ENCODE measurements at regions not wholly inside any gene's neighbourhood (a gene's known extent, or its start where the extent isn't known, plus 50 kb on each side); places are given as distances from the start of the nearest gene placed in this dataset.

- DNase-seq (ENCODE audit: low read depth) = no peak
Observed at GRCh38 chr11:128328955-128329551, 258.3 kb downstream of the ETS1 start.

- no peak for DNase-seq (ENCODE audit: low read depth)
Observed at GRCh38 chr11:128327274-128327673, 260.1 kb downstream of the ETS1 start.

DNA sequence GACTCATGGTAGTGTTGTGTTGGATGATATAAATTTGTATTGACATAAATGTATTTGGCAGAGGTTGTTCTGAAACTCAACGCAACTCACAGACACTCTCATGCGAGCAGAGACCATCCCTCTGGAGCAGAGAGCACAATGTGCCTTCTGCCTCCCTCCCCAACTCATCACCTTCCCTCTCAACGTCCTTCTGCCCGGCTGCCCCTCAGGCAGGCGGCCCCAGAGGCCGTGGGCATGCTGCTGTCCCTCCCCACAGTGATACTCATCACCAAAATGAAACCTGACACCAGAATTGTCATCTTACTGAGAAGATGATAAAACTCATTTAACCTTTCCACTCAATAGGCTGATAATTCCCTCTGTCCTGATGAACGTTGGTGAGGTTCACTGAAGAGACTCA is 260.6 kb downstream of the ETS1 start:
- DNase-seq (ENCODE audit: low read depth) = no peak

- DNase-seq (ENCODE audit: low read depth) = no peak
Observed at GRCh38 chr11:128324531-128325141, 262.7 kb downstream of the ETS1 start.

GRCh38 chr11:128324051-128324481 is 263.3 kb downstream of the ETS1 start:
- no peak for DNase-seq (ENCODE audit: low read depth)

DNA sequence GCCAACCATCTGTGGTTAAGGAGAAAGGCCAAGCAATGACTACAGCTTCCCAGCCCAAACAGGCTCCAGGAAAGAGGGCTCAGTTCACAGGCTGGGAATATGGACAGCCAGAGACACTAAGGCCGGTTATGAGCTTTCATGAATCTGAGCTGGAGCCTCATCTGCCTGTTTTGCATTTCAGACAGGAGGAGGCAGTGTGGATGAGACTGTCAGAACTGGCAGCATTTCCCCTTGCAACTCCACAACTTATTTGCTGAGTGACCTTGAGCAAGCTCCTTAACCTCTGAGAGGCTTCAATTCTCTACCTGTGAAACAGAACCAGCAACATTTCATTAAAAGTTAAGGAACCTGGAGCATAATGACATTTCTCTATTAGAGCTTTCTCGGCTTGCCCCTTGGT is 264.0 kb downstream of the ETS1 start:
- DNase-seq (ENCODE audit: low read depth) = no peak

- no peak for DNase-seq (ENCODE audit: low read depth)
Observed at GRCh38 chr11:128318856-128319474, 268.4 kb downstream of the ETS1 start.

GRCh38 chr11:128316541-128317227 is 270.7 kb downstream of the ETS1 start:
- DNase-seq (ENCODE audit: low read depth) = no peak

DNA sequence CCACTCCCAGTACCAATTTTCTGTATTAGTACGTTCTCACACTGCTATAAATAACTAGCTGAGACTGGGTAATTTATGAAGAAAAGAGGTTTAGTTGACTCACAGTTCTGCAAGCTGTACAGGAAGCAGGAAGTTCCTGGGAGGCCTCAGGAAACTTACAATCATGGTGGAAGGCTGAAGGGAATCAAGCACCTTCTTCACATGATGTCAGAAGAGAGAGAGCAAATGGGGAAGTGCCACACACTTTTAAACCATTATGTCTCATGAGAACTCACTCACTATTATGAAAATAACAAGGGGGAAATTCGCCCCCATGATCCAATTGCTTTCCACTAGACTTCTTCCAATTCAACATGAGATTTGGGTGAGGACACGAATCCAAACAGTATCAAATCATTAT is 271.4 kb downstream of the ETS1 start:
- no peak for DNase-seq (ENCODE audit: low read depth)

- DNase-seq (ENCODE audit: low read depth) = no peak
Observed at GRCh38 chr11:128313931-128314330, 273.4 kb downstream of the ETS1 start.

- no peak for DNase-seq (ENCODE audit: low read depth)
Observed at GRCh38 chr11:128311742-128312719, 275.3 kb downstream of the ETS1 start.

GRCh38 chr11:128310676-128311445 is 276.5 kb downstream of the ETS1 start:
- DNase-seq (ENCODE audit: low read depth) = no peak

- no peak for DNase-seq (ENCODE audit: low read depth)
Observed at GRCh38 chr11:128310005-128310404, 277.4 kb downstream of the ETS1 start.

DNA sequence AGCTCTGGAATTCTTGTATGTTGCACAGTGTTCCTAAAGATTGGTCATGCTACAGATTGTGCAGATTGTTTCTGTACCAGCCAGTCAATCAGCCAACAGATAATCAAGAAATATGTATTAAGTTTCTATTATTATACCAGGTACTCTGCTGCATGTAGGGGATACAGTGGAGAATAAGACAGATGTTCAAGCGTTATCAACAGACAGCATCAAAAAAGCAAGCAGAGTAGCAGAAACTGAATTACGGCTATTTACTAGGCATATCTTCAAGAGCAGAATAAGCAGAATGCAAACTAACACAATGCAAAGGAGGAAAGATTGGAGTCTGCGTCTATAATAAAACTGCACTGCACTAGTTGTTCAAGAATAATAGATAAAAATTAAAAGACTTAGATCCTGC is 278.6 kb downstream of the ETS1 start:
- no peak for DNase-seq (ENCODE audit: low read depth)

GRCh38 chr11:128305588-128305987 is 281.8 kb downstream of the ETS1 start:
- DNase-seq (ENCODE audit: low read depth) = no peak

DNA sequence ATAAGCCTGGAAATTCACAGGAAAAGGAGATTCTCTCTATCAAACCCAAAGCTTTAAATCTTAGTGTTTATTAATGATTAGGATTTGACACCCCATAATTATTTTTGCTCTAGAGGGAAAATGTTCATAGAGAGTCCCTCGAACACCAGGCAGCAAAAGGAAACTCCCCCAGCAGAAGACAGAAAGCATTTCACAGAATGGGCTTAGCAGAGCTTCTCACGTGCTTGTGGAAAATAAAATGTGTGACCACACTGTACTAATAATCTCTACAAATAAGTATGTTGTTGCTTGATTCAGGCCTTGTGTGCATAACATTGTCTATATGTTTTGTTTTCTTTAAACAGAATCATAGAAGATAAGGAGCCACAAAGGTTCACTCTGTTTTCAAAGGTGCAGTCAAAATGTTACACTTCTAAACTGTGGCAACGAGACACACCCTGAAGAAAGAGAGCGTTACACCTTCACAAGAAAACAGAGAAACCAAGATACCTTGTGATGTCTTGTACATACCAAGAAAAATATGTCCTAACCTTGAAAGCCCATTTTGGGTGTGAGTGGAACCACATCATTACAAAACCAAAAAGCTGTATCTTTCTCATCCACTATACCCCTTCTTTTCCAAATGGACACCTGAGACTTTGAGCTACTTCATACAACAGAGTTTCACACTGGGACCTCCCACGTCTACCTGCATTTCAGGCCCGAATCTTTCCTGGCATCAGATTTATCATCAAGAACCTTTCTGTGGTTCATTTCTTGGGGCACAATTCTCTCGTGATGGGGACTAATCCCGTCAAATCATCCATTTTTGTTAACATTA is 282.5 kb downstream of the ETS1 start:
- no peak for DNase-seq (ENCODE audit: low read depth)

GRCh38 chr11:128304116-128304515 is 283.2 kb downstream of the ETS1 start:
- no peak for DNase-seq (ENCODE audit: low read depth)

DNA sequence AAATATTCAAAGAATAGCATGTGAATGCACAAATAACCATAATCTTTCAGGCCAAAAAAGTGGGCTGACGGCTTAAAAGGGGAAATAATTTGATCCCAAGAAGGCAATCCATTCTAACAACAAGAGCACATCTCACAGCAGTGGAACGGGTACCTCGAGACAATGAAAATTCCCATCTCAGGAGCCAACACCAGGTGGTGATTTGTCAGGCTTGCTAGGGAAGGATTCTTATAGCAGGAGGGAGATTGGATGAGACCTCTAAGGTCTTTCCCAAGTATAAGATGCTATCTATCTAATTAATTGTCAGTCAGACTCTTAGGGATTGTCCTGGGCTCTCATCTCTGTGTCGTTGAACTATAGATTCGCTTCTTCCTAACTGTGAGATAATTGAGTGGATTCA is 284.0 kb downstream of the ETS1 start:
- DNase-seq (ENCODE audit: low read depth) = no peak

- DNase-seq (ENCODE audit: low read depth) = no peak
Observed at GRCh38 chr11:128302425-128303186, 284.8 kb downstream of the ETS1 start.

Measured in HS-5 (cell line).